H1 (cell line): ENCODE measurements at regions not wholly inside any gene's neighbourhood (a gene's known extent, or its start where the extent isn't known, plus 50 kb on each side); places are given as distances from the start of the nearest gene placed in this dataset.

Source experiments
- BCL11A ChIP-seq, 2 experiments: IDR thresholded peaks; one replicate each; pipeline ENCODE4 v1.6.1; 2011; ENCODE audit warnings: low read depth in 2 of 2, low read length in 2 of 2, mild to moderate bottlenecking in 2 of 2
- CTBP2 ChIP-seq: IDR thresholded peaks from 2 replicates; pipeline ENCODE4 v1.7.0; 2011; ENCODE audit warnings: borderline replicate concordance, mild to moderate bottlenecking, moderate library complexity, mixed read lengths, low read length; ENCODE audit not compliant: insufficient read depth, insufficient read length
- NANOG ChIP-seq: IDR thresholded peaks from 2 replicates; pipeline ENCODE4 v1.6.1; 2011; ENCODE audit warnings: low read length, low read depth, mild to moderate bottlenecking, inconsistent platforms; ENCODE audit not compliant: insufficient read depth, poor library complexity, severe bottlenecking
- TCF12 ChIP-seq: IDR thresholded peaks from 2 replicates; pipeline ENCODE4 v1.6.1; 2011; ENCODE audit warnings: low read depth, mild to moderate bottlenecking, low read length
- TF ChIP-seq, protein P1 (sequence below): IDR thresholded peaks from 2 replicates; pipeline ENCODE4 v1.6.1; 2012; ENCODE audit warnings: inconsistent platforms

DNA sequence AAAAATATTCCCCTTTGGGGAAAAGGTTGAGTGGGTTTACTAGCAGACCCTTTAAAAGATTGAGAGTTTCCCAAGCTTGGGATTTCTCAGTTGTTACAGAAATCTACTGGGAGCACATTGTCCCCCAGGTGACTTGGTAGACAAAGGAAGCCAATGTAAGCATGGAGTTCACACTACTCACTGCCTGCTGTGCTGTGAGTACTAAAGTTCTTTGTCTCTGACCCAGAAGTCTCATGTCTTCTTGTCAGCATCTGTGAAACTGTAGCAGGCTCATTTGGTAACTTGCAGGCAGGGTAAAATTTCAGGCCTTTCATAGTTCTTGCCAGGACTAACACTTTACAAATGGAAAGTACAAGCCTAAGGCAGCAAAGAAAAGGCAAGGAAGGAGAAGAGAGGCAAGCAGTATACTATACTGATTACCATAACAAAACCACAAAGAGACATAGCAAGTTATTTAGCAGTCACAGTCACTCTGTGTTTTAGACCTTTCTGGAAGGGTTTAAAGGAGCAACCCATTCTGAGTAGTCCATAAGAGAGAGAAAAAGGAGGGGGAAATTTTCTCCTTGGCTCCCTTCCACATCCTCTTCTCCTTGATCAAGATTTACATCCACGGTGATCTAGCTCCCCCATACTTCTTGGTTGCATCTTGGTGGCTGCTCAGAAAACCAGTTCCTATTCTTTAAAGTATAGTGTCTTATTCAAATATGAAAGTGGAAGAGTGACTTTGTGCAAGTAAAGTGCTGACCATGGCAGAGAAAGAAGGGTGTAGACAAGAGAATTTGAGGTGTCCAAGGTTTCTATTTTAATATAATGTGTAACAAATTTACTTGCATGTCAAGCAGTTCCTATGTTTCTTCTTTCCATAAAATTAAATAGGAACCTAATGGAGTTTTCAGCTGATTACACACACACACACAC is 160.0 kb upstream of the PDE5A start (continued):
- TF ChIP-seq BCL11A (IDR thresholded peaks at IDR 0.05; ENCODE audit: low read depth in 2 of 2, low read length in 2 of 2) (no peak), NANOG (peak; percentile 68), CTBP2 (no peak), TCF12 (0 out of 2 replicates have a peak, but pooled peaks have one; percentile 41)
- TF ChIP-seq, protein P1, sequence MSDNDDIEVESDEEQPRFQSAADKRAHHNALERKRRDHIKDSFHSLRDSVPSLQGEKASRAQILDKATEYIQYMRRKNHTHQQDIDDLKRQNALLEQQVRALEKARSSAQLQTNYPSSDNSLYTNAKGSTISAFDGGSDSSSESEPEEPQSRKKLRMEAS: peak; percentile 59
